Endodermal cell (in vitro differentiated cells): ENCODE measurements at regions not wholly inside any gene's neighbourhood (a gene's known extent, or its start where the extent isn't known, plus 50 kb on each side); places are given as distances from the start of the nearest gene placed in this dataset.

ENCODE experiments used
- DNase-seq: peaks from one replicate; pipeline ENCODE4 v3.0.0-alpha.2; 2017
- H3K27ac ChIP-seq: 2 replicates; pipeline ENCODE4 v1.5.1; 2013; ENCODE audit warnings: mild to moderate bottlenecking, low read depth, low read length, moderate library complexity
- H3K27me3 ChIP-seq: 2 replicates; pipeline ENCODE4 v1.6.1; 2013; ENCODE audit warnings: mild to moderate bottlenecking, low read length, moderate library complexity; ENCODE audit not compliant: insufficient read depth, control insufficient read depth, poor library complexity, severe bottlenecking
- H3K36me3 ChIP-seq: 2 replicates; pipeline ENCODE4 v1.7.0; 2013; ENCODE audit warnings: mild to moderate bottlenecking, low read length, moderate library complexity; ENCODE audit not compliant: control insufficient read depth, insufficient read depth
- H3K4me1 ChIP-seq: one replicate; pipeline ENCODE4 v1.7.0; 2013; ENCODE audit warnings: low read length; ENCODE audit not compliant: control insufficient read depth, insufficient read depth
- H3K4me3 ChIP-seq: 2 replicates; pipeline ENCODE4 v1.5.1; 2013; ENCODE audit warnings: mild to moderate bottlenecking, low read length, moderate library complexity
- H3K9ac ChIP-seq: 2 replicates; pipeline ENCODE4 v1.6.1; 2013; ENCODE audit warnings: mild to moderate bottlenecking, low read length, moderate library complexity; ENCODE audit not compliant: poor library complexity, severe bottlenecking; ENCODE audit errors: extremely low read depth
- H3K9me3 ChIP-seq: 2 replicates; pipeline ENCODE4 v1.6.1; 2013; ENCODE audit warnings: mild to moderate bottlenecking, low read length, moderate library complexity; ENCODE audit not compliant: control insufficient read depth
- H3K27ac Mint-ChIP-seq: 2 replicates; pipeline ENCODE4 v1.8.0; 2020; ENCODE audit warnings: mixed read lengths
- H3K27me3 Mint-ChIP-seq: 2 replicates; pipeline ENCODE4 v1.8.0; 2021; ENCODE audit warnings: mild to moderate bottlenecking, mixed read lengths; ENCODE audit not compliant: insufficient read depth
- H3K36me3 Mint-ChIP-seq: 2 replicates; pipeline ENCODE4 v1.8.0; 2020; ENCODE audit warnings: low read depth, mixed read lengths
- H3K4me1 Mint-ChIP-seq: 2 replicates; pipeline ENCODE4 v1.8.0; 2020; ENCODE audit warnings: mixed read lengths
- H3K4me3 Mint-ChIP-seq: 2 replicates; pipeline ENCODE4 v1.8.0; 2020; ENCODE audit warnings: mild to moderate bottlenecking, moderate library complexity, mixed read lengths
- H3K9me3 Mint-ChIP-seq: 2 replicates; pipeline ENCODE4 v1.8.0; 2020; ENCODE audit warnings: mild to moderate bottlenecking, mixed read lengths
- whole genome bisulfite sequencing, 2 experiments: methylation state at CpG; one replicate each; pipeline versions ENCODE4 v1.1.5 to v1.1.7; 2013; ENCODE audit warnings: missing lambda C conversion rate in 2 of 2, mixed read lengths in 1 of 2; ENCODE audit not compliant: insufficient coverage in 1 of 2, insufficient read length in 1 of 2; 5-methylcytosine and 5-hydroxymethylcytosine counted together
- TF ChIP-seq, protein P1 (sequence below): fragments of 200-600 bp; sonication (generic); conservative IDR thresholded peaks from 2 replicates; pipeline ENCODE4 v1.5.0; 2021; ENCODE audit warnings: antibody characterized with exemption, mild to moderate bottlenecking

GRCh38 chr10:4282496-4282895 is 497.5 kb upstream of the KLF6 start:
- Histone ChIP-seq H3K9me3 (no peaks in the 10 kb centered on the region), H3K27me3 (no peaks in the 10 kb centered on the region), H3K4me1 (peaks cover 3% of the 10 kb centered on the region), H3K36me3 (no peaks in the 10 kb centered on the region), H3K9ac (no peak overlapping the region), H3K4me3 (no peak overlapping the region), H3K27ac (no peak overlapping the region)
- Mint-ChIP-seq H3K27ac (no peak overlapping the region), H3K4me3 (no peak overlapping the region), H3K9me3 (no peaks in the 10 kb centered on the region), H3K4me1 (peaks cover 16% of the 10 kb centered on the region), H3K27me3 (peaks cover 3% of the 10 kb centered on the region), H3K36me3 (no peaks in the 10 kb centered on the region)
- no peak for DNase-seq
- TF ChIP-seq, protein P1, sequence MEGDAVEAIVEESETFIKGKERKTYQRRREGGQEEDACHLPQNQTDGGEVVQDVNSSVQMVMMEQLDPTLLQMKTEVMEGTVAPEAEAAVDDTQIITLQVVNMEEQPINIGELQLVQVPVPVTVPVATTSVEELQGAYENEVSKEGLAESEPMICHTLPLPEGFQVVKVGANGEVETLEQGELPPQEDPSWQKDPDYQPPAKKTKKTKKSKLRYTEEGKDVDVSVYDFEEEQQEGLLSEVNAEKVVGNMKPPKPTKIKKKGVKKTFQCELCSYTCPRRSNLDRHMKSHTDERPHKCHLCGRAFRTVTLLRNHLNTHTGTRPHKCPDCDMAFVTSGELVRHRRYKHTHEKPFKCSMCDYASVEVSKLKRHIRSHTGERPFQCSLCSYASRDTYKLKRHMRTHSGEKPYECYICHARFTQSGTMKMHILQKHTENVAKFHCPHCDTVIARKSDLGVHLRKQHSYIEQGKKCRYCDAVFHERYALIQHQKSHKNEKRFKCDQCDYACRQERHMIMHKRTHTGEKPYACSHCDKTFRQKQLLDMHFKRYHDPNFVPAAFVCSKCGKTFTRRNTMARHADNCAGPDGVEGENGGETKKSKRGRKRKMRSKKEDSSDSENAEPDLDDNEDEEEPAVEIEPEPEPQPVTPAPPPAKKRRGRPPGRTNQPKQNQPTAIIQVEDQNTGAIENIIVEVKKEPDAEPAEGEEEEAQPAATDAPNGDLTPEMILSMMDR, result no peak
- 93 to 98% methylated on average over 4 of the region's 4 CpGs for WGBS, 2 experiments

DNA sequence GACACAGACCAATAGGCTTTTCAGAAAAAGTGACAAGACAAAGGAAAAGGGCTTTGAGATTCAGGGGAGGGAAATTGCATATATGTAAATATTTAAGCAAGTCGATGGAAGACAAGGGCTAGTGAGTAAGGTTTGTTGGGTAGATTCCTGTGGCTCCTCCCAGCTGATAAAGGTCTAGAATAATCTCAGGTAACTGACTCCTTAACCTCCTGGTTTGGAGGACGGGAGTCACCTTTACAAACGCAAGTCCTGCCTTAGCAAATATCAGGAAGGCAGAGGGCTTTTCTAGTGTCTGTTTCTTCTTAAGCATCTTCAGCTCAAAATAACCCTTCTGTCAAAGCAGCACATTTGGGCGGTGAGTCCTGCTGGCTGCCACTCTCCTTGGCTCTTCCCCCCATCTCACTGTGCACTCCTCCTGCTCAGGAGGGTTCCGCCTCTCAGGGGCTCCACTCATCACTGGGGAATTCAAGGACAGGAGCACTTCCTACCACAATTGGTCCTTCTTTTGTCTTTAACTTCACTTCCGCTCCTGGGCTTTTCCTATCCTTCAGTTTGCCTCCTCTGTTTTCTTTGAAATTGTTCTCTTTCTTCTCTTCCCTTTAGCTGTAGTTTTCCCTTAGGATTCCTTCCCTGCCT is 496.3 kb upstream of the KLF6 start:
- TF ChIP-seq, protein P1, result no peak
- WGBS, 2 experiments, result 77 to 86% methylated on average over 6 of the region's 6 CpGs

DNA sequence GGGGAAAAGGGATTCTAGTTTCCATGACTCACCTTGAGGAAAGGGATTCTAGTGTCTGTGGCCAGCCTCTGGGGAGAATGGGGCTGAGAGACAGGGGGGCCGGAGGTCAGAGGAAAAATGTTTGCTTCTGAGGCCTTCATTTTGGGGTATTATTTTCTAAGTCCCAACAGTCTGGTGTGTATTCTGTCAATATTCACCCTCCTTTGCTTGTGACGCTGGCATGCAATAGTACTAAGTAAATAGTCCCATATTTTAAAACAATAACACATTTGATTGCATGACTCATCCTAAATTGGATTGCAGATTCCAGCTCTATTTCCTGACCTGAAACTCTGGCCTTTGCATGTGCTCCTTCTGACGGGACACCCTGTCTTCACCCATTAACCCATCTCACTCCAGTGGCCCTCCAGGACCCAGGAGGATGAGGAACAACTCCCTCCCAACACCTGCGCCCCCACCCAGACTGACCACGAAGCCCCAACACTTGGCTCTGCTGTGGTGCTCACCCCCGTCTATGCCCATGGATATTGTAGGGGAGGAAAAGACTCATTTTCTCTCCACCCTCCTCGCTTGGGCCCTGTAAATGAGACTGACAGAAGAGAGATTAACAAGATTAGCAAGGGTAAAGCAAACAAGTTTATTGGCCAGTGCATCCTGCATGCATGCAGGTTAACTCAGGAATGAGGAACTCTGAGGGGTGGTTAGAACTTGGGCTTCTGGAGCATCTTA is 495.6 kb upstream of the KLF6 start:
- peaks cover 3% of the 10 kb centered on the region for H3K4me1 ChIP-seq
- H3K9me3 ChIP-seq, result no peaks in the 10 kb centered on the region
- no peaks in the 10 kb centered on the region for H3K36me3 ChIP-seq
- Mint-ChIP-seq H3K4me3 (no peak overlapping the region), H3K9me3 (no peaks in the 10 kb centered on the region), H3K4me1 (peaks cover 16% of the 10 kb centered on the region), H3K27me3 (peaks cover 3% of the 10 kb centered on the region), H3K36me3 (no peaks in the 10 kb centered on the region), H3K27ac (no peak overlapping the region)
- H3K27me3 ChIP-seq, result no peaks in the 10 kb centered on the region
- TF ChIP-seq, protein P1, result no peak
- H3K9ac ChIP-seq, result no peak overlapping the region
- H3K27ac ChIP-seq, result no peak overlapping the region
- WGBS, 2 experiments, result 87 to 100% methylated on average over 1 to 7 of the region's 7 CpGs
- no peak for DNase-seq
- no peak overlapping the region for H3K4me3 ChIP-seq

More for the DNA sequence above, 496.3 kb upstream of the KLF6 start:
- H3K4me1 ChIP-seq, result peaks cover 3% of the 10 kb centered on the region
- peaks cover 16% of the 10 kb centered on the region for H3K4me1 Mint-ChIP-seq
- peaks cover 3% of the 10 kb centered on the region for H3K27me3 Mint-ChIP-seq
- no peaks in the 10 kb centered on the region for H3K27me3 ChIP-seq
- no peaks in the 10 kb centered on the region for H3K36me3 ChIP-seq
- H3K4me3 ChIP-seq, result no peak overlapping the region
- H3K9me3 ChIP-seq, result no peaks in the 10 kb centered on the region
- no peak overlapping the region for H3K27ac ChIP-seq
- DNase-seq, result no peak
- no peaks in the 10 kb centered on the region for H3K9me3 Mint-ChIP-seq
- H3K36me3 Mint-ChIP-seq, result no peaks in the 10 kb centered on the region
- H3K27ac Mint-ChIP-seq, result no peak overlapping the region
- no peak overlapping the region for H3K4me3 Mint-ChIP-seq
- no peak overlapping the region for H3K9ac ChIP-seq
